HG02852 (cell line): ENCODE measurements at regions not wholly inside any gene's neighbourhood (a gene's known extent, or its start where the extent isn't known, plus 50 kb on each side); places are given as distances from the start of the nearest gene placed in this dataset.

Experiments used
- ATAC-seq: cut with Tn5 transposase; IDR thresholded peaks from one replicate; pipeline ENCODE4 v1.9.1; 2021; ENCODE audit warnings: mild to moderate bottlenecking, moderate library complexity; ENCODE audit not compliant: unreplicated experiment

- no peak for ATAC-seq
These were observed 50.8 kb upstream of the POU3F1 start for GRCh38 chr1:38097284-38097898.
